ENCODE measurements at regions not wholly inside any gene's neighbourhood (a gene's known extent, or its start where the extent isn't known, plus 50 kb on each side); places are given as distances from the start of the nearest gene placed in this dataset.

DNA sequence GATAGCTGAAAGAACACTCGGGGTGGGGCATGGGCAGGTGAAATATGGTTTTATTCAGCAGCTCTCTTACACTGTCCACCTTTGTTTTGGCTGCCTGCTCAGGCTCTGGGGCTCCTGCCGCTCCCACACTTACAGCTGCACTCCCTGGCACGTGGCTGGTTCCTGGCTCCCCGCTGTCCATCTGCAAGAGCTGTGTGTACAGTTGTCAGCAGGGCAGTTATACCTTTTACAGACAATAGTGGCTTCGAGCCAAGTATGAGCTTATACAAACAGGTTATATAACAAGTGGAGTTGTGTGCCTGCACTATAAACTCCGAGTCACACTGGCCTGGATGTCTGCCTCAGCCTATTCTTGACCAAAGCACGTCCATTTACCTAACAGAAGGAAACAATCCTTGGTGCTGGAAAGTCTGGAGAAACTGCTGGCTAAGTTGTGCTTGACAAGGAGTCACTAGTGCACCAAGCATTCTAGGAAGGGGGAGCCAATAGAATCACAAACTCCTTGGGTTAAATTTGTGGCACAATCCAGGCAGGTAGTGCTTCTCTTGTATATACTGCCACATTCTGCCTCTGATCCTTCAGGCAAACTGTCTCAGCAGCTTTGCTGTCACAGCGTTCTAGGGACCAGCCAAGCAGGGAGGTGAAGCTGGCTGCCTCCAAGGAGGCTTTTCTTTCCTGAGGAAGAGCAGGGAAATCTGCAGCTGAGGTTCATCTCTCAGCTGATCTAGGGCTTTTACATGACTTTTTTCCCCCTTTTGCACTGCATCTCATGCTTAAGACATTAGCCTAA is 68.2 kb downstream of the NHLRC3 start:
- BruUV-seq (replicated peaks) = no TSS peak
- H3K4me1 ChIP-seq = no peaks in the 10 kb centered on the region
- H3K27ac Mint-ChIP-seq (ENCODE audit: unreplicated experiment) = no peak overlapping the region
- CTCF ChIA-PET = interaction anchor here (1.2 kb wide), 1 partner anchor 55 kb away, joined by 3 read pairs; no protein-coding TSS in a partner anchor
- H3K9me3 Mint-ChIP-seq (ENCODE audit: unreplicated experiment) = no peaks in the 10 kb centered on the region
- no peaks in the 10 kb centered on the region for H3K36me3 Mint-ChIP-seq (ENCODE audit: insufficient read depth, unreplicated experiment)
- H3K4me3 ChIP-seq (ENCODE audit: low read depth, low read length) = no peak overlapping the region
- no peaks in the 10 kb centered on the region for H3K36me3 ChIP-seq (ENCODE audit: control insufficient read depth, insufficient read depth, low read length)
- DNase-seq = no peak
- POLR2A ChIA-PET = no interaction called here
- no peaks in the 10 kb centered on the region for H3K27me3 ChIP-seq (replicated peaks; ENCODE audit: control insufficient read depth, insufficient read depth, low read length)
- no peak for TF ChIP-seq CTCF (IDR thresholded peaks at IDR 0.05; ENCODE audit: insufficient read depth in 1 of 2, low read depth in 1 of 2, low read length in 1 of 2, severe bottlenecking in 1 of 2, unreplicated experiment in 1 of 2)
- H3K27me3 Mint-ChIP-seq (ENCODE audit: insufficient read depth, unreplicated experiment) = no peaks in the 10 kb centered on the region
- intact Hi-C loops (cut with micrococcal nuclease; ENCODE audit: unreplicated experiment) = no loop called here
- H3K4me3 Mint-ChIP-seq (ENCODE audit: unreplicated experiment) = no peak overlapping the region
- H3K4me1 Mint-ChIP-seq (ENCODE audit: low read depth, unreplicated experiment) = peaks cover 8% of the 10 kb centered on the region
- no peaks in the 10 kb centered on the region for H3K9me3 ChIP-seq

DNA sequence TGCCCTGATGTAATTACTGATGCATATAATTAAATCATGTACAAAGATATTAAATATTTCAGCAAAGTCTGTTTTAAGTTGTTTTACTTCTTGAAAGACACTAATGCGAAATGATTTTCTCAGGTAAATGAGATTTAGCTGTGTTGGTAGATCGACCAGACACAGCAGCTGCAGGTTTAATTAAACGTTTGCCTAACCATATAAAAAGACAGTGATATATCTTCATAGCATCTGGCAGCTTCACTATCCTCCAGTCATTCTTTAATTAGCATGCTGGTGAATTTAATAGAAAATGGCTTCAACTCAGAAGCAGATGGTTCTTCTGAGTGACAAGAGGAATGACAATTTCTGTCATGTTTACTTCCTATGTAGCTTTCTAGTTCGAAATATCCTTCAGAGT is 69.3 kb downstream of the NHLRC3 start:
- POLR2A ChIA-PET = no interaction called here
- Mint-ChIP-seq H3K27ac (ENCODE audit: unreplicated experiment) (no peak overlapping the region), H3K9me3 (ENCODE audit: unreplicated experiment) (no peaks in the 10 kb centered on the region), H3K27me3 (ENCODE audit: insufficient read depth, unreplicated experiment) (no peaks in the 10 kb centered on the region), H3K4me1 (ENCODE audit: low read depth, unreplicated experiment) (peaks cover 8% of the 10 kb centered on the region), H3K4me3 (ENCODE audit: unreplicated experiment) (no peak overlapping the region), H3K36me3 (ENCODE audit: insufficient read depth, unreplicated experiment) (no peaks in the 10 kb centered on the region)
- no peaks in the 10 kb centered on the region for H3K9me3 ChIP-seq
- H3K36me3 ChIP-seq (ENCODE audit: control insufficient read depth, insufficient read depth, low read length) = no peaks in the 10 kb centered on the region
- BruUV-seq (replicated peaks) = no TSS peak
- TF ChIP-seq CTCF (IDR thresholded peaks at IDR 0.05; ENCODE audit: insufficient read depth in 1 of 2, low read depth in 1 of 2, low read length in 1 of 2, severe bottlenecking in 1 of 2, unreplicated experiment in 1 of 2) = no peak
- no peak for DNase-seq
- intact Hi-C loops (cut with micrococcal nuclease; ENCODE audit: unreplicated experiment) = no loop called here
- H3K4me1 ChIP-seq = no peaks in the 10 kb centered on the region
- H3K27me3 ChIP-seq (replicated peaks; ENCODE audit: control insufficient read depth, insufficient read depth, low read length) = no peaks in the 10 kb centered on the region
- CTCF ChIA-PET = no interaction called here
- H3K4me3 ChIP-seq (ENCODE audit: low read depth, low read length) = no peak overlapping the region

DNA sequence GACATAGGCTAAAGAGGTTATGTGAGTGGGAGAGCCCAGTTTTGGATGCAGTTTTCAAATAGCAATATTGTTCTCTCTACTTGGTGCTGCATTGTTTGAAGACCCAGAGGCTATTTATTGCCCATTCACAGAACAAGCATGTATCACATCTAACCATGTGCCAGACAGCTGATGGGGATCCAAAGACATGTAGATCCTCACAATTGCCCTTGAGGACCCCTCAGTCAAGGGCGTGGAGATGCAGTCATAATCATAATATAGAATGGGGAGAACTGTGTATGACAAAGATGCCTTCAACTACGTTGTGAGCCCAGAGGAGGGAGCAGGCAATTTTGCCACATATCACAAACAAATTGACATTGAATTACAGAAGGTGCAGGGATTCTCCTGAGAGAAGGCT is 70.5 kb downstream of the NHLRC3 start:
- no TSS peak for BruUV-seq (replicated peaks)
- no peaks in the 10 kb centered on the region for H3K36me3 Mint-ChIP-seq (ENCODE audit: insufficient read depth, unreplicated experiment)
- CTCF ChIA-PET = no interaction called here
- no peak for TF ChIP-seq CTCF (IDR thresholded peaks at IDR 0.05; ENCODE audit: insufficient read depth in 1 of 2, low read depth in 1 of 2, low read length in 1 of 2, severe bottlenecking in 1 of 2, unreplicated experiment in 1 of 2)
- no peaks in the 10 kb centered on the region for H3K36me3 ChIP-seq (ENCODE audit: control insufficient read depth, insufficient read depth, low read length)
- no peaks in the 10 kb centered on the region for H3K9me3 ChIP-seq
- no peak for DNase-seq
- H3K9me3 Mint-ChIP-seq (ENCODE audit: unreplicated experiment) = no peaks in the 10 kb centered on the region
- H3K4me1 ChIP-seq = no peaks in the 10 kb centered on the region
- H3K27me3 ChIP-seq (replicated peaks; ENCODE audit: control insufficient read depth, insufficient read depth, low read length) = no peaks in the 10 kb centered on the region
- no peak overlapping the region for H3K4me3 ChIP-seq (ENCODE audit: low read depth, low read length)
- H3K27ac Mint-ChIP-seq (ENCODE audit: unreplicated experiment) = no peak overlapping the region
- intact Hi-C loops (cut with micrococcal nuclease; ENCODE audit: unreplicated experiment) = no loop called here
- H3K4me3 Mint-ChIP-seq (ENCODE audit: unreplicated experiment) = no peak overlapping the region
- H3K4me1 Mint-ChIP-seq (ENCODE audit: low read depth, unreplicated experiment) = no peaks in the 10 kb centered on the region
- POLR2A ChIA-PET = no interaction called here
- no peaks in the 10 kb centered on the region for H3K27me3 Mint-ChIP-seq (ENCODE audit: insufficient read depth, unreplicated experiment)

Measured in Caco-2 (cell line).